NCI-H1694 (cell line): ENCODE measurements at regions not wholly inside any gene's neighbourhood (a gene's known extent, or its start where the extent isn't known, plus 50 kb on each side); places are given as distances from the start of the nearest gene placed in this dataset.
"Not testable (repeated sequence)": the region's sequence is repeated elsewhere in the genome, so short reads cannot be mapped to it uniquely, and the experiment has no call there.

Experiments
- DNase-seq: peaks from one replicate; lab custom pipeline; 2025; lab: John Stamatoyannopoulos, UW

GRCh38 chr13:101003566-101003965, 329.0 kb upstream of the TMTC4 start:
- no peak for DNase-seq

- no peak for DNase-seq
Measured at GRCh38 chr13:100989392-100989791, 314.8 kb upstream of the TMTC4 start.

GRCh38 chr13:100988921-100989320, 314.3 kb upstream of the TMTC4 start:
- no peak for DNase-seq

DNA sequence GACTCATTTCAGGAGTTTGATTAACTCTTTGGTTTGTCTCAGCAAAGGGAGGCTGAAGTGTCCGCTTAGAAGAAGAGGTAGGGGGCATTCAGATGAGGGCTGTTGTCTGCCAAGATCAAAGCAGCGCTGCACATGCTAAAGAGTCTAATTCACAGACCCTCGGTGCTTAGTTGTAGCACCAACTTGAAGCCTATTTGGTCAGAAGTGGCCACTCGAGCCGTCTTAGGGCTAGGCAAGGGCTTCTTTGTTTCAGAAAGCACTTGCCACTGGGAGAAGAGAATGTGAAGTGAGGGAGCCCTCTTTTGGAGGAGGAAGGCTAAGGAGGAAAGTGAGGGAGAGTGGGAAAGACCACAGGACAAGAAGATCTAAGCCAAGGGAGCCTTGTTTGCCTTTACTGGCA, 313.4 kb upstream of the TMTC4 start:
- DNase-seq: no peak

- DNase-seq: no peak
Measured at GRCh38 chr13:100986571-100986970, 312.0 kb upstream of the TMTC4 start.

- DNase-seq: no peak
Measured at GRCh38 chr13:100984085-100984705, 309.6 kb upstream of the TMTC4 start.

GRCh38 chr13:100983111-100983510, 308.5 kb upstream of the TMTC4 start:
- DNase-seq: peak; percentile 95

GRCh38 chr13:100980171-100980570, 305.6 kb upstream of the TMTC4 start:
- no peak for DNase-seq

DNA sequence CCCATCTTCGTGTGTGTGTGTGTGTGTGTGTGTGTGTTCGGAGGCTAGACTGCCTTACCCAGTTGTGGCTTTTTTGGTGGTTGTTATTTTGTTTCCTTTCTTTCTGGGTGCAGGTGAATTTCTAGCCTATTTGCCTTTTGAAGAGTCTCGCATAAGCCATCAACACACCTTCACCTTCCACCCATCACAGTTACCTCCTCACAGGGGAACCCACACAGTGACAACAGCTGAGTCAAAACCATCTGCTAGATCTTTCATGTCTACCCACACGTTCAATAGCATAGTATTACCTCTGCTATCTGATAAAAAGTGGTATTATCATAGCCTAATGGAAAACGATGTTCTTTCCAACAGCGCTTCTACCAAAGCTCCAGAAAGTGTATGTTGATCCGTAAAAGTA, 303.2 kb upstream of the TMTC4 start:
- no peak for DNase-seq

DNA sequence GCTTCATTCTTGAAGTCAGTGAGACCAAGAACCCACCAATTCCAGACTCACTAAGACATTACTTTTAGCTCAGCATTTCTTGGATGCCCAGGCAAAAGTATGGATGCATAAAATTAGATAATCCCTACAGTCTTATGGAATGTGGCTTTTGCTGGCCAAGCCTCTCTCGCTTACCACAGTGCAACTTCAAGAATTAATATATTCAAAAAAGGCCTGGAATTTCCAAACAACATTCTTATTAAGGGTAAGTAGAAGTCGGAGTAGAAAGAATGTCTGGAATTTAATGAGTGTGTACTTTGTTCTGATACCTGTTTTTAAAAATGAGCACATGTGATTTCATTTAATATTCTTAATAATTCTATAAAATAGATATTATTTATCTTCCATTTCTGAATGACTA, 302.4 kb upstream of the TMTC4 start:
- DNase-seq: no peak

DNA sequence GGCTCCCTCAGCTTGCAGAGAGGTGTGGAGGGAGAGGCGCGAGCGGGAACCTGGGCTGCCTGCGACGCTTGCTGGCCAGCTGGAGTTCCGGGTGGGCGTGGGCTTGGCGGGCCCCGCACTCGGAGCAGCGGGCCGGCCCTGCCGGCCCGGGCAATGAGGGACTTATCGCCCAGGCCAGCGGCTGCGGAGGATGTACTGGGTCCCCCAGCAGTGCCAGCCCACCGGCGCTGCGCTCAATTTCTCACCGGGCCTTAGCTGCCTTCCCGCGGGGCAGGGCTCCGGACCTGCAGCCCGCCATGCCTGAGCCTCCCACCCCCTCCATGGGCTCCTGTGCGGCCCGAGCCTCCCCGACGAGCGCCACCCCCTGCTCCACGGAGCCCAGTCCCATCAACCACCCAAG, 301.1 kb upstream of the TMTC4 start:
- not testable (repeated sequence) for DNase-seq

DNA sequence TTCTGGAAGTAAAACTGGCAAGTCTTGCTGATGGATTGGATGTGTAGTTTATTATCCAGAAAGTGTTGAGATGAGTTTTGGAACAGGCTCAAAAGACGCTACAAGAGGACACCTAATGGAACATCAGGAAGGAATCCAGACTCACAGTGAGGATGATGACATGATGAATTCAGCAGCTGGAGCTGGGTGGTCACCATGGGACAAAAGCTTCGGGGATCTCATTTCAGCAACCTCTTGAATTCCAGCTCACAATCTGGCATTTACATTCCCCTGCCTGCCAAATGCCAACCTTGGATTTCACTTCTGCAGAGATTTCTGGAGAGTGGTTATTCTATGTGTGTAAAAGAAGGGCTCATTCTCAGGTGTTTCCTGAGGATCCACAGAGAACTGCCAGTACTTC, 288.0 kb upstream of the TMTC4 start:
- DNase-seq: no peak

DNA sequence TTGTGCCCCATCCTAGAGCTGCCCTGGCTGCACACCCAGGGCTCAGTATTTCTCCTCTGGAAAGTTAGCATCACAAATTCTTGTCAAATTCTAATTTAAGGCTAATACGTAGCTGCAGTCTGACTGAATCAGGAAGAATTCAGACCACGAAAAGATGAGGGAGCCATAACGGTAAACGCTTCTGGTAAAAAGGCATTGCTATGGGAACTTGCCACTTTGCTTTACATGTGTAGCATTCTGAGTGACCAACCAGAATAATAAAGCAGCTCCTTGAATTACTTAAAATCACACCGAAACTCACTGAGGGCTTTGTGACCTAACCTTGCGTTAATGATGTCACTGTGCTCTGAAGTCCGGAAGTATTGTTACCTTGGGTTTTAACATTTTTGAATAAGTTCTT, 286.6 kb upstream of the TMTC4 start:
- DNase-seq: no peak

- no peak for DNase-seq
Measured at GRCh38 chr13:100958831-100959230, 284.2 kb upstream of the TMTC4 start.

DNA sequence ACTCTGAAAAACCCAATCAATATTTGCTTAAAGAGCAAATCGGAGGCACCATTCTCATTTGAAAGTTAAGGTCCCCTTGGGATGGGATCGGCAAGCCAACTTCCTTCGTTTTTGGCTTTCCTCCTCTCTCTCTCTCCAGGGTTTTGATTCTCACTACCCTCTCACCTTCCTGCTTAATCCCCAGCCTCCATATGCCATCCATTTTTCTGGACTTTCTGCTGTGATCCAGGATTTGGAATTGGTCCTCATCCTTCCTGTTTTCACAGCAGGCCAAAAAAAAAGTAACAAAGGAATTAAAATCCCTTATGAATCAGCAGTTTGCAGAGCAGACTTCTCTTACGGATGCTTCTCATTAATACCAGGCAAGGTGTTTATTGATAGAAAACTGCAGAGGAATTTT, 283.1 kb upstream of the TMTC4 start:
- DNase-seq: no peak

DNA sequence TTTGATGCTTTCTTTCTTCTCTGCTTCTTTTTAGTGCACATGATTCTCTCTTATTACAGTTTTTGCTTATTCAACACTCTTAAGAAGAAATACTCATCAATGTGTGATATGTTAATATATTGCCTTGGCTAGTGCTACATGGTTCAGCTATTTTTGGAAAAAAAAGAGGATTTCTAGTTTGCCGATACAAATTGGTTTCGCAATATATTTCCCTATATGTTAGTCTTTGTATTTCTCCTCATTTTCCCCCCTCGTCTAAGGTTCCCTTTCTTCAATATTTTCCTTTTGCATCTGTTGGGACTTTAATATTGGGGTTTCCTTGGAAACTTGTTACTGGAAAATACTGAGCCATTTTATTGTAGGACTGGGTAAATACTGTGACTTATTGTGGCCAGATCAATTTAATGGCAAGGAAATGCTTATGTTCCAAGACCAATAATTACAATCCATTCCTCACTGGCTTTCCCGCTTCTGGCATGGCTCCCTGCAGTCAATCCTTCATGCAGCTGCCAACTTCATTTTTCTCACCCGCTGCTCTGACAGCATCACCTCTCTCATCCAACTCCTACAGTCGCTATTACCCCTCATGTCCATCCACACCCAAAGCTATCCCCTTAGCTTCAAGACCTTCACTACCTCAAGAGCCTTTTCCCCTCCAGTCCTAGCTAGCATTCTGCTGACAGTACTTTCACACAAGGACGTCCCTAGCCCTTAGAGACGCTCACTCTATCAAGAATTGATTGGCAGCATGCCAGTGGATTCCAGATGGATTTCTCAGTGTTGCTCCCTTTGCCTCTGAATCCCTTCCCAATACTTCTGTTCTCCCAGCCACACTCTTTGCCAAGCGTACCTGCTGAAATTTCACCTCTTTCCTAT, 280.1 kb upstream of the TMTC4 start:
- peak; percentile 92 for DNase-seq

DNA sequence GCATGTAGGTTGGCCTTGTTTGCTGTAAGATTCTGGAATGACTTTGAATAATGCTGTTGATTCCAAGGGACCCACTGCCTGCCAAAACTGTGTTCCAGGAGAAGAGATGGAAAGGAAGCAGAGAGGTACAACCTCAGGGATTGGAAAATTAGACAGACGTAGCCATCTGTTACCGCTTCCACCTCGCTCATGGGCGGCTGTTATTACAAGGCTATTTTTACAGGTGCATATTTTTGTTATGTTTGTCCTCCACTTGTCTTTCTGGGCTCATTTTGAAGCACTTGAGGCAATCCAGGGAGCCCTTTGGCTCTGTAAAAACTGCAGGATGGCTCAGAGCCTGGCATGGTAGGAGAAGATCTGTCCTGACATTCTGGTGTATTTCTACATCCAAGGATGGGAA, 276.4 kb upstream of the TMTC4 start:
- no peak for DNase-seq

- DNase-seq: not testable (repeated sequence)
Measured at GRCh38 chr13:100948937-100949336, 274.3 kb upstream of the TMTC4 start.

DNA sequence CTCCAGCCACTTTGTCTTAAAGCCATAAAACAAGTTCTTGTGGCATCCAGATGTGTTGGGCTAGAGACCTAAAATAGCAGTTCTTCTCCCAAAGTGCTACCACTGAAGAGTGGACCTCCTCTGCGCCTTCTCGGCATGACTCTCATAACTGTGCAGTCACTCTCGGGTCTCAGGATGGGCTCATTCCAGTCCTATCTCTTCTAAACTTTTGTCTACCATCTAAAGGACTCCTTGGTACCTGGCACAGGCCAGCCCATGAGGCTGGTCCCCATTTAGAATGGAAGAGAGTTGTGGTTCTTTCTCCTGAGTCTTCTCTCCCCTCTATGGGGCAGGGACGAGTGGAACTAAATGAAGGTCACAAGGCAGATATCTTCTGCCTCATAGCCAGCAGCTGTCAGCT, 272.0 kb upstream of the TMTC4 start:
- DNase-seq: no peak

DNA sequence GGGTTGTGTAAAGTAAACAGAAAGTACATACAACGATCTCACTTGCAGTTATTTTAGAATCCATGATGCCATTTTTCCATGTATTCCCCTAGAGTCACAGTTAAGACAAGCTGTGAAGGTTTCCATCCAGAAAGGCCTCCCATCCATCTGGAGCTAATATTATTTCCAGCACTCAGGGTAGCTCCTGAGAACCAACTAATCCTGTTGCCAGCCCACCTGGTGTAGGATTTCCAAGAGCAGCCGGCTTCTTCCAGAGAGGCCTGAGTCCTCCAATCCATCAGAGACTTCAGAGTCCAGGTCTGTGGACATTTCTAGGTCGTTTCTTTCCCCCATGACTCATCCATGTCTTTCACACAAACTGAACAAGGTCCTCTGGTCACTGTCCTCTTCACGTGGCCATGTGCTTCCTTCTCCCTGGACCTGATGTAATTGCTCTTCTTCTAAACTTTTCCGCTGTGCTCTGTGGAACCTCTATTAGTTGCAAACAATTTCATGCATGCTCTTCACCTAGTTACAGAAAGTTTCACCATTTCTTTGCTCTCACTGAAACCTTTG, 270.3 kb upstream of the TMTC4 start:
- no peak for DNase-seq

GRCh38 chr13:100942742-100943141, 268.1 kb upstream of the TMTC4 start:
- DNase-seq: no peak

DNA sequence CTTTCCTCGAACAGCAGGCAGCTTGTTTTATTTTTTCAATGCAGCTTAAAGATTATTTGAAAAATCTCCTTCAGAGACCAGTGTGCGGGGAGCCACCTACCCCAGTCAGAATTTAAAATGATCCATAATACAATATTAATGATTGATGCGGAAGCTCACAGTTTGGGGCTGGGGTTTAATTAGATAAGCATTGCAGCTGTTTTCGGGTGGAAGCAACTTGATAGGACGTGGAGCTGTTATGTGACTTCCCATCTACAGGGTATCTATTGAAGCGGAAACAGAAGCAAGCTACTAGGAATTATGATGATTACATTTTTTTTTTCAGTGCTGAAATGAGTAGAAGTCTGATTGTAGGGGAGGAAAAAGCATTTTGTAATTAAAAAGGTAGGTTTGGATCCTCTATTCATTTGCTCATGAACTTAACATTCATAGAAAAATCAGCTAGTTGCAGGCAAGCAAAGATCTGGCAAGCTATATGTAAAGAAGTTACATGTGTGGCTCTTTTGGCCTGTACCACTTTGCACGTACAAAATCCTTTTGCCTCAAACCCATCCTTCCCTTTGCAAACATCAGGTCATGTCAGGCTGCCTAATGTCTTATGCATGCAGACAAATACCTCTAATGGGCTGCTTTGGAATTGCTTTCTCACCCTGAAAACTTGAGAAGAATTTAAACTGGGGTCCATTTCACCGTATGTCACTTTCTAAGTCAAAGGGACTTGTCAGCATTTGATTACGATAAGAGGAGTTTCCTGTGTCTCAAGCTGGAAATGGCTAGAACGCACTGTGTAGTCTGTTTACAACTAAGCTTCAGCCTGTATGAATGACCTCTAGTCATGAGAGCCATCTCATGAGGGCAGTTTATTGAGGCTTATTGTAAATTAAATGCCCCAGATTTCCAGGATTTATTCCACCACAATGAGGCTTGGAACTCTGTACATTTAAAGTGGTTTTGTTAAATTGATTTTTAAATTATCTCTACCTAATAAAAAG, 267.1 kb upstream of the TMTC4 start:
- no peak for DNase-seq
